LNCAP (cell line): ENCODE measurements at regions not wholly inside any gene's neighbourhood (a gene's known extent, or its start where the extent isn't known, plus 50 kb on each side); places are given as distances from the start of the nearest gene placed in this dataset.

Experiments
- TF ChIP-seq, protein P1 (sequence below): fragments of 450-650 bp; IDR thresholded peaks from 2 replicates; pipeline ENCODE4 v1.5.1; 2017; ENCODE audit warnings: mild to moderate bottlenecking

GRCh38 chr7:9621927-9622326 lies 1188.5 kb downstream of the NXPH1 start:
- TF ChIP-seq, protein P1, sequence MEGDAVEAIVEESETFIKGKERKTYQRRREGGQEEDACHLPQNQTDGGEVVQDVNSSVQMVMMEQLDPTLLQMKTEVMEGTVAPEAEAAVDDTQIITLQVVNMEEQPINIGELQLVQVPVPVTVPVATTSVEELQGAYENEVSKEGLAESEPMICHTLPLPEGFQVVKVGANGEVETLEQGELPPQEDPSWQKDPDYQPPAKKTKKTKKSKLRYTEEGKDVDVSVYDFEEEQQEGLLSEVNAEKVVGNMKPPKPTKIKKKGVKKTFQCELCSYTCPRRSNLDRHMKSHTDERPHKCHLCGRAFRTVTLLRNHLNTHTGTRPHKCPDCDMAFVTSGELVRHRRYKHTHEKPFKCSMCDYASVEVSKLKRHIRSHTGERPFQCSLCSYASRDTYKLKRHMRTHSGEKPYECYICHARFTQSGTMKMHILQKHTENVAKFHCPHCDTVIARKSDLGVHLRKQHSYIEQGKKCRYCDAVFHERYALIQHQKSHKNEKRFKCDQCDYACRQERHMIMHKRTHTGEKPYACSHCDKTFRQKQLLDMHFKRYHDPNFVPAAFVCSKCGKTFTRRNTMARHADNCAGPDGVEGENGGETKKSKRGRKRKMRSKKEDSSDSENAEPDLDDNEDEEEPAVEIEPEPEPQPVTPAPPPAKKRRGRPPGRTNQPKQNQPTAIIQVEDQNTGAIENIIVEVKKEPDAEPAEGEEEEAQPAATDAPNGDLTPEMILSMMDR, result no peak

DNA sequence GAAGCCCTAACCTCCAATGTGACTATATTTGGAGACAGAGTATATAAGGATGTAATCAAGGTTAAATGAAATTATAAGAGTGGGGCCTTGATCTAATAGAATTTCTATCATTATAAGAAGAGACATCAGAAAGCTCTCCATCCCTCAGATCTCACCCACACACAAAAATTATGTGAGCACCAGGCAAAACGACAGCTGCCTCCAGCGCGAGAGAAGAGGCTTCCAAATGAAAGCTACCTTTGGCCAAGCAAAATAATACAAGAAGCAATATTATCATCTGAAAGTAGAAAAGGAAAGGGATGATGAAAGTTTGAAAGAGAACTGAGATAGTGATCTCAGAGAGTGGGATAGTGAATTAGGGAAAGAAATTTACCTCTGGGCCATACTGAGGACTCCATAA lies 1192.5 kb downstream of the NXPH1 start:
- TF ChIP-seq, protein P1, result no peak

DNA sequence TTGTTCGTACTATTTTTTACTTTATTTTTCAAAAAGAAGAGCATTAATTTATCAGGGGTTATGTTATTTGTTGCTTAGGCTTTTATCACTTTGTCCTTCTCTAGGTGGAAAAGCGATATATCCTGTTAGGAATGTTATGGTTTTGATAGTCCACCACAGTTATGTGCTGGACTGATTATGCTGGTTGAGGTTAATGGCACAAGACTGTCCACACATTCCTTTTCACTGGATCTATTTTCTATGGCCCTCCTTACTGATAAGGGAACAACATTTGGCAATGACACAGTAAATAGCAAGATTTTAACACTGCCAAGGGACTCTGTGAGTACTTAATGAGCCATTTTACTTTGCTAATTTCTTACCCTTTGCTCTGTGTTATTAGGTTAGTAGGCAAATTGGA lies 1212.3 kb downstream of the NXPH1 start:
- TF ChIP-seq, protein P1, result no peak

GRCh38 chr7:9657257-9657656 lies 1223.8 kb downstream of the NXPH1 start:
- TF ChIP-seq, protein P1, result peak; percentile 60

GRCh38 chr7:9671979-9672917 lies 1238.8 kb downstream of the NXPH1 start:
- TF ChIP-seq, protein P1, result no peak

DNA sequence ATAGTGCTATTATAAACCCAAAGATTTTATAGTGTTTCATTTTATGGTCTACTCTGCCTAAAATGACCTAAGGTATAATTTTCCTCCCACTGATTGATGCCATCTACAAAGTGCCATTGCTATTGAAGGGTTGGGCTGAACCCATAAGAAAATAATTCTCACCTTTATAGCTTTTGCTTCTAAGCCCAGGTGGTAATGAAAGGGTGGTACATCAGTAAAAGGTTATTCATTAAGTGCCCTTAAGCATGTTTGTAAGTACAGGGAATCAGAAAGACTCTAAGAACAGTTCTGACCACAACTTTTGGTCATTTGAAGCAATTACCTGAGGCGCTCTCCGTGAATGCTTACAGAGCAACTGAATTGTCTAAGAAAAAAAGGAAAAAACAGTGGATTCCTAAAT lies 1247.3 kb downstream of the NXPH1 start:
- TF ChIP-seq, protein P1, result no peak

GRCh38 chr7:9681284-9681683 lies 1247.9 kb downstream of the NXPH1 start:
- TF ChIP-seq, protein P1, result no peak
